GM12874 (cell line): ENCODE measurements at regions not wholly inside any gene's neighbourhood (a gene's known extent, or its start where the extent isn't known, plus 50 kb on each side); places are given as distances from the start of the nearest gene placed in this dataset.

Experiments
- CTCF ChIP-seq: IDR thresholded peaks from 2 replicates; pipeline ENCODE4 v1.5.1; 2011; ENCODE audit warnings: low read depth, mild to moderate bottlenecking, control low read depth, low read length, moderate library complexity; ENCODE audit not compliant: insufficient read depth

GRCh38 chr2:60294901-60295635, 258.4 kb downstream of the BCL11A start:
- TF ChIP-seq CTCF: no peak

GRCh38 chr2:60292242-60292641, 261.2 kb downstream of the BCL11A start:
- no peak for TF ChIP-seq CTCF

- TF ChIP-seq CTCF: no peak
Measured at GRCh38 chr2:60290509-60290908, 262.9 kb downstream of the BCL11A start.

- TF ChIP-seq CTCF: no peak
Measured at GRCh38 chr2:60285626-60286316, 267.7 kb downstream of the BCL11A start.

GRCh38 chr2:60283626-60284025, 269.8 kb downstream of the BCL11A start:
- TF ChIP-seq CTCF: no peak

GRCh38 chr2:60282886-60283285, 270.6 kb downstream of the BCL11A start:
- no peak for TF ChIP-seq CTCF

- TF ChIP-seq CTCF: no peak
Measured at GRCh38 chr2:60281730-60282129, 271.7 kb downstream of the BCL11A start.
